ENCODE measurements at regions not wholly inside any gene's neighbourhood (a gene's known extent, or its start where the extent isn't known, plus 50 kb on each side); places are given as distances from the start of the nearest gene placed in this dataset.

GRCh38 chr5:54927097-54927746, 58.2 kb downstream of the ESM1 start:
- Histone ChIP-seq H3K36me3 (ENCODE audit: control insufficient read depth, insufficient read depth, low read length) (no peaks in the 10 kb centered on the region), H3K9me3 (ENCODE audit: control insufficient read depth, insufficient read depth, low read length) (no peaks in the 10 kb centered on the region), H3K27ac (ENCODE audit: low read depth, low read length) (no peak overlapping the region), H3K4me1 (ENCODE audit: control insufficient read depth, insufficient read depth, low read length) (no peaks in the 10 kb centered on the region), H3K27me3 (ENCODE audit: control insufficient read depth, insufficient read depth, low read length) (no peaks in the 10 kb centered on the region), H3K4me3 (ENCODE audit: low read depth, low read length) (no peak overlapping the region), H3K9ac (ENCODE audit: low read depth, low read length) (no peak overlapping the region)

GRCh38 chr5:54924487-54924886, 60.9 kb downstream of the ESM1 start:
- H3K27me3 ChIP-seq (ENCODE audit: control insufficient read depth, insufficient read depth, low read length): no peaks in the 10 kb centered on the region
- no peaks in the 10 kb centered on the region for H3K36me3 ChIP-seq (ENCODE audit: control insufficient read depth, insufficient read depth, low read length)
- no peak overlapping the region for H3K9ac ChIP-seq (ENCODE audit: low read depth, low read length)
- H3K4me1 ChIP-seq (ENCODE audit: control insufficient read depth, insufficient read depth, low read length): no peaks in the 10 kb centered on the region
- no peaks in the 10 kb centered on the region for H3K9me3 ChIP-seq (ENCODE audit: control insufficient read depth, insufficient read depth, low read length)
- no peak overlapping the region for H3K27ac ChIP-seq (ENCODE audit: low read depth, low read length)
- no peak overlapping the region for H3K4me3 ChIP-seq (ENCODE audit: low read depth, low read length)

- Histone ChIP-seq H3K9me3 (ENCODE audit: control insufficient read depth, insufficient read depth, low read length) (no peaks in the 10 kb centered on the region), H3K36me3 (ENCODE audit: control insufficient read depth, insufficient read depth, low read length) (no peaks in the 10 kb centered on the region), H3K27me3 (ENCODE audit: control insufficient read depth, insufficient read depth, low read length) (no peaks in the 10 kb centered on the region), H3K4me3 (ENCODE audit: low read depth, low read length) (no peak overlapping the region), H3K9ac (ENCODE audit: low read depth, low read length) (no peak overlapping the region), H3K4me1 (ENCODE audit: control insufficient read depth, insufficient read depth, low read length) (no peaks in the 10 kb centered on the region), H3K27ac (ENCODE audit: low read depth, low read length) (no peak overlapping the region)
Measured at GRCh38 chr5:54917323-54917722, 68.1 kb downstream of the ESM1 start.

DNA sequence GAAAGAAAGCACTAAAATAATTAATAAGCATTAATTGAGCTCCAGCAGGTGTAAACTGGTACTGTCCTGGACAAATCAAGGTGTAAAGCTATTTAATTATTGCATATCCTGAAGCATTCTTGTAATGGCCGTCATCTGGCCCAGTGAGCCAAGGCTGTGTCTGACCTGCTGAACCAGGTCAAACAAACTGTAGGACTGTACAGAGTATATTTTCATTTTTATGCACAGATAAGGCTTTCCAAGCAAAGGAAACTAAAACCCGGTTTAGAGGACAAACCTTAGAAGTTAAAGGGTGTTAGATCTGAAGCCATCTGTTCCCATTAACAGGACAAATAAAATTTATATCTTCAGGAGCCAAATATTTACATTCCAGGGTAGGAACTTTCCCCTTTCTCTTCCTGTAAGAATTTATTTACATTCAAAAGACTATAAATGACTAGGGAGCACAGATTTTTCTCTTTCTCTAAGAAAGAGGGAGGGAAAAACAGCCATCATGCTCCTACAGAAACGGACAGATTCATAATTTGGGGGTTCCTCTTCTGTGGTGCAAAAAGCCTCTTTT, 69.8 kb downstream of the ESM1 start:
- Histone ChIP-seq H3K4me3 (ENCODE audit: low read depth, low read length) (no peak overlapping the region), H3K9me3 (ENCODE audit: control insufficient read depth, insufficient read depth, low read length) (no peaks in the 10 kb centered on the region), H3K27me3 (ENCODE audit: control insufficient read depth, insufficient read depth, low read length) (no peaks in the 10 kb centered on the region), H3K36me3 (ENCODE audit: control insufficient read depth, insufficient read depth, low read length) (no peaks in the 10 kb centered on the region), H3K27ac (ENCODE audit: low read depth, low read length) (no peak overlapping the region), H3K4me1 (ENCODE audit: control insufficient read depth, insufficient read depth, low read length) (no peaks in the 10 kb centered on the region), H3K9ac (ENCODE audit: low read depth, low read length) (no peak overlapping the region)

GRCh38 chr5:54912021-54912420, 73.4 kb downstream of the ESM1 start:
- H3K9ac ChIP-seq (ENCODE audit: low read depth, low read length): no peak overlapping the region
- no peak overlapping the region for H3K27ac ChIP-seq (ENCODE audit: low read depth, low read length)
- no peak overlapping the region for H3K4me3 ChIP-seq (ENCODE audit: low read depth, low read length)
- H3K27me3 ChIP-seq (ENCODE audit: control insufficient read depth, insufficient read depth, low read length): no peaks in the 10 kb centered on the region
- no peaks in the 10 kb centered on the region for H3K36me3 ChIP-seq (ENCODE audit: control insufficient read depth, insufficient read depth, low read length)
- H3K9me3 ChIP-seq (ENCODE audit: control insufficient read depth, insufficient read depth, low read length): no peaks in the 10 kb centered on the region
- H3K4me1 ChIP-seq (ENCODE audit: control insufficient read depth, insufficient read depth, low read length): no peaks in the 10 kb centered on the region

DNA sequence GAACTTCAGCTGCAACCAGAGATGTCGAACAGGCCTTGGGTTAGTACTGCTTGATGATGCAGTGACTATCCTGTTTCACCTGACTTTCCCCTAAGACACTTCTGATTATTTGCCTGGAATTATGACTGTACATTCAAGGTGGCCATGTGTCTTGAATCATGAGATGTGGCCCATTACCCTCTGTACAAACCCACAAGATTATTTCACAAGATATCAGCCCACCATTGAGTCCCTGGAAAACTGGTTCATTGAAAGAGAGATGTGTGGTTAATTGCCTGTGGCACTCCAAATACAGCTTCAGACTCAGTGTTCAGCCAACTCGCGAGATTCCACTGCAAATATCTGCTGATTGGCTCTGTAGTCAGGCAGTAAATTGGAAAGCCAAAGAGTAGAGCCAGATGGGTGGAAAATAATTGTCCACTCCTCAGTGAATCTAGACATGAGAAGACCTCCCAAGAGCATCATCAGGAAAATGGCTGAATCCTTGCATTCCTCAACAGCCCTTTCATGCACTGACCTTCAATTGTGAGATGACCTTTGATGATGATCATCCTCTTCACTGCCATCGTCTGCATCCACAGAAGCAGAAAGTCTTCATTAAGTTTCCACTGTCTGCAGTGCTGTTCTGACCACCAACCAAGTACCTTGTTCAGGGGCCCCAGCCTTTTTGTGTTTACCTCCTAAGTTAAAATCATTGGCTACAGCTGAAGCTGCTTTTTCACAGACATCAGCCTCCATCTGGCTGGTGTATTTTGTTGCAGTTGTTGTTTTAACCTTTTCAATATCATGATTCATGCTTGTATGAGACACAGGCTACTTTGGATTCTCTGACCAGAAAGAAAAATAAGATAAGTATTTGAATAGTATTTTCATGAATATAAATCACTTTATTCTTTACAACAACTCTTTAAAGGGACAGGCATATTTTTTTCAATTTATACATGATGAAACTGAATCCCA, 75.2 kb downstream of the ESM1 start:
- Histone ChIP-seq H3K4me1 (ENCODE audit: control insufficient read depth, insufficient read depth, low read length) (no peaks in the 10 kb centered on the region), H3K27me3 (ENCODE audit: control insufficient read depth, insufficient read depth, low read length) (no peaks in the 10 kb centered on the region), H3K9ac (ENCODE audit: low read depth, low read length) (no peak overlapping the region), H3K4me3 (ENCODE audit: low read depth, low read length) (no peak overlapping the region), H3K36me3 (ENCODE audit: control insufficient read depth, insufficient read depth, low read length) (no peaks in the 10 kb centered on the region), H3K9me3 (ENCODE audit: control insufficient read depth, insufficient read depth, low read length) (no peaks in the 10 kb centered on the region), H3K27ac (ENCODE audit: low read depth, low read length) (no peak overlapping the region)

DNA sequence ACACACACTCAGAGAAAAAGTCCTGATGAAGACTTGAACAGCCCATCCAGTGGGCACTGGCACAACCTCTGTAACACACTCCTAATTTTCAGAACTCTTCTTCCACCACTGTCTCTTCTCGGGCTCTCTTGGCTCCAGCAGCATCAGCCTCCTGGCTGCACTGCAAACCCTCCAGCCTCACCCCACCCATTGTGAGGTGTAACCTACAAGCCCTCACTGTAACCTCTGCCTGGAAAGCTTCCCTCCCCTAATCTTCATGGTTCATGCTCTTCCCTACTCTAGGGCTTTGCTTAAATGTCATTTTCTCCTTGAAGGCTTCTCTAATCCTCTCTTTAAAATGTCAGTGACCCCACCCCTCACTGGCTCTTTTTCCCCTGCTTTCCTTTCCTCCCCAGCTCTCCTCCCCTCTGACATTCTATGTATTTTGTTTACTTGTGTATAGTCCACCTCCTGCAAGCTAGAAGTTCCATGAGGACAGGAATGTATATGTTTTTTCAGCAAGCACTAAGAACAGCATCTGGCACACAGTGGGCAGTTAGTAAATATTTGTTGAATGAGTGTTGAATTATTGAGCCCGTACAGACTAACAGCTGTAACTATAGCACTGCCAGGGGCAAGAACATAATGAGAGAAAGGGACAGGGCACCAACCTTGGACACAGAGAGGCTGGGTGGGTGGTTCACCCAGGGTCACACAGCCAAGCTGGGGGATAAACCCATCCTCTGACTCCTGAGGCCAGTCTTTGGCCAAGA, 76.4 kb downstream of the ESM1 start:
- Histone ChIP-seq H3K27me3 (ENCODE audit: control insufficient read depth, insufficient read depth, low read length) (no peaks in the 10 kb centered on the region), H3K9ac (ENCODE audit: low read depth, low read length) (no peak overlapping the region), H3K9me3 (ENCODE audit: control insufficient read depth, insufficient read depth, low read length) (no peaks in the 10 kb centered on the region), H3K27ac (ENCODE audit: low read depth, low read length) (no peak overlapping the region), H3K4me1 (ENCODE audit: control insufficient read depth, insufficient read depth, low read length) (no peaks in the 10 kb centered on the region), H3K36me3 (ENCODE audit: control insufficient read depth, insufficient read depth, low read length) (no peaks in the 10 kb centered on the region), H3K4me3 (ENCODE audit: low read depth, low read length) (no peak overlapping the region)

- no peak overlapping the region for H3K9ac ChIP-seq (ENCODE audit: low read depth, low read length)
- no peaks in the 10 kb centered on the region for H3K27me3 ChIP-seq (ENCODE audit: control insufficient read depth, insufficient read depth, low read length)
- no peaks in the 10 kb centered on the region for H3K9me3 ChIP-seq (ENCODE audit: control insufficient read depth, insufficient read depth, low read length)
- H3K27ac ChIP-seq (ENCODE audit: low read depth, low read length): no peak overlapping the region
- H3K36me3 ChIP-seq (ENCODE audit: control insufficient read depth, insufficient read depth, low read length): no peaks in the 10 kb centered on the region
- H3K4me1 ChIP-seq (ENCODE audit: control insufficient read depth, insufficient read depth, low read length): no peaks in the 10 kb centered on the region
- H3K4me3 ChIP-seq (ENCODE audit: low read depth, low read length): no peak overlapping the region
Measured at GRCh38 chr5:54905942-54906537, 79.4 kb downstream of the ESM1 start.

GRCh38 chr5:54905246-54905795, 80.1 kb downstream of the ESM1 start:
- H3K4me1 ChIP-seq (ENCODE audit: control insufficient read depth, insufficient read depth, low read length): no peaks in the 10 kb centered on the region
- H3K9ac ChIP-seq (ENCODE audit: low read depth, low read length): no peak overlapping the region
- no peak overlapping the region for H3K4me3 ChIP-seq (ENCODE audit: low read depth, low read length)
- no peaks in the 10 kb centered on the region for H3K36me3 ChIP-seq (ENCODE audit: control insufficient read depth, insufficient read depth, low read length)
- no peak overlapping the region for H3K27ac ChIP-seq (ENCODE audit: low read depth, low read length)
- no peaks in the 10 kb centered on the region for H3K9me3 ChIP-seq (ENCODE audit: control insufficient read depth, insufficient read depth, low read length)
- no peaks in the 10 kb centered on the region for H3K27me3 ChIP-seq (ENCODE audit: control insufficient read depth, insufficient read depth, low read length)

GRCh38 chr5:54904425-54904824, 81.0 kb downstream of the ESM1 start:
- no peak overlapping the region for H3K27ac ChIP-seq (ENCODE audit: low read depth, low read length)
- no peak overlapping the region for H3K4me3 ChIP-seq (ENCODE audit: low read depth, low read length)
- H3K27me3 ChIP-seq (ENCODE audit: control insufficient read depth, insufficient read depth, low read length): no peaks in the 10 kb centered on the region
- H3K9me3 ChIP-seq (ENCODE audit: control insufficient read depth, insufficient read depth, low read length): no peaks in the 10 kb centered on the region
- no peaks in the 10 kb centered on the region for H3K36me3 ChIP-seq (ENCODE audit: control insufficient read depth, insufficient read depth, low read length)
- no peak overlapping the region for H3K9ac ChIP-seq (ENCODE audit: low read depth, low read length)
- H3K4me1 ChIP-seq (ENCODE audit: control insufficient read depth, insufficient read depth, low read length): no peaks in the 10 kb centered on the region

Measured in HUES48 (cell line).